SK-N-SH treated with all-trans-retinoic acid at 6 μM for 48 hours (cell line): ENCODE measurements at regions not wholly inside any gene's neighbourhood (a gene's known extent, or its start where the extent isn't known, plus 50 kb on each side); places are given as distances from the start of the nearest gene placed in this dataset.

Experiments
- ATAC-seq: fragments of 200-7000 bp; cut with Tn5 transposase; 3 replicates; pipeline ENCODE4 v1.9.1; 2020; ENCODE audit warnings: mild to moderate bottlenecking, moderate library complexity
- ARNTL ChIP-seq: fragments of 450-650 bp; formaldehyde crosslinking; IDR thresholded peaks from 2 replicates; pipeline ENCODE4 v1.5.0; 2020; ENCODE audit warnings: low read depth, mild to moderate bottlenecking, moderate library complexity, borderline replicate concordance
- BACH2 ChIP-seq: fragments of 250-450 bp; sonication (Bioruptor Pico); IDR thresholded peaks from 2 replicates; pipeline ENCODE4 v1.9.0; 2021; ENCODE audit warnings: mild to moderate bottlenecking, borderline replicate concordance
- CSDC2 ChIP-seq: fragments of 250-450 bp; sonication (Bioruptor Pico); IDR thresholded peaks from 2 replicates; pipeline ENCODE4 v1.5.0; 2020; ENCODE audit warnings: mild to moderate bottlenecking, moderate library complexity
- ESRRG ChIP-seq: fragments of 250-450 bp; sonication (Bioruptor Pico); IDR thresholded peaks from 2 replicates; pipeline ENCODE4 v1.6.1; 2021; ENCODE audit warnings: mild to moderate bottlenecking
- GLIS3 ChIP-seq: fragments of 250-450 bp; sonication (Bioruptor Pico); IDR thresholded peaks from 2 replicates; pipeline ENCODE4 v1.5.0; 2020; ENCODE audit warnings: mild to moderate bottlenecking, moderate library complexity
- ISL1 ChIP-seq: fragments of 250-450 bp; sonication (Bioruptor Pico); IDR thresholded peaks from 2 replicates; pipeline ENCODE4 v2.1.2; 2022; ENCODE audit warnings: mild to moderate bottlenecking, moderate library complexity
- OSR1 ChIP-seq: fragments of 250-450 bp; sonication (Bioruptor Pico); IDR thresholded peaks from 2 replicates; pipeline ENCODE4 v1.8.0; 2022; ENCODE audit warnings: moderate library complexity, mild to moderate bottlenecking, inconsistent platforms
- PPARA ChIP-seq: fragments of 250-450 bp; sonication (Bioruptor Pico); IDR thresholded peaks from 2 replicates; pipeline ENCODE4 v1.5.0; 2020; ENCODE audit warnings: mild to moderate bottlenecking, borderline replicate concordance
- RARB ChIP-seq: fragments of 250-450 bp; sonication (Bioruptor Pico); IDR thresholded peaks from 2 replicates; pipeline ENCODE4 v1.8.0; 2021; ENCODE audit warnings: mild to moderate bottlenecking, moderate library complexity
- TCF4 ChIP-seq: fragments of 250-450 bp; sonication (Bioruptor Pico); IDR thresholded peaks from 2 replicates; pipeline ENCODE4 v1.8.0; 2021; ENCODE audit warnings: mild to moderate bottlenecking, moderate library complexity, borderline replicate concordance
- TOX ChIP-seq: fragments of 250-450 bp; sonication (Bioruptor Pico); IDR thresholded peaks from 2 replicates; pipeline ENCODE4 v1.8.0; 2021; ENCODE audit warnings: mild to moderate bottlenecking, moderate library complexity, borderline replicate concordance
- ZC3H10 ChIP-seq: fragments of 250-450 bp; sonication (Bioruptor Pico); IDR thresholded peaks from 2 replicates; pipeline ENCODE4 v1.5.1; 2021; ENCODE audit warnings: mild to moderate bottlenecking, moderate library complexity
- ZFP3 ChIP-seq: fragments of 250-450 bp; sonication (Bioruptor Pico); IDR thresholded peaks from 2 replicates; pipeline ENCODE4 v1.5.0; 2020; ENCODE audit warnings: mild to moderate bottlenecking, moderate library complexity
- ZFP30 ChIP-seq: fragments of 450-650 bp; formaldehyde crosslinking; IDR thresholded peaks from 2 replicates; pipeline ENCODE4 v1.5.0; 2022; ENCODE audit warnings: mild to moderate bottlenecking, moderate library complexity
- ZNF565 ChIP-seq: fragments of 450-650 bp; formaldehyde crosslinking; conservative IDR thresholded peaks from 2 replicates; pipeline ENCODE4 v1.5.0; 2020; ENCODE audit warnings: low read depth, mild to moderate bottlenecking, moderate library complexity
- ZNF8 ChIP-seq: fragments of 450-650 bp; formaldehyde crosslinking; IDR thresholded peaks from 2 replicates; pipeline ENCODE4 v1.5.0; 2020; ENCODE audit warnings: mild to moderate bottlenecking, moderate library complexity
- TF ChIP-seq, protein P1 (sequence below): fragments of 250-450 bp; sonication (Bioruptor Pico); IDR thresholded peaks from 2 replicates; pipeline ENCODE4 v1.5.1; 2020; ENCODE audit warnings: low read depth, mild to moderate bottlenecking, moderate library complexity
- TF ChIP-seq, protein P2 (sequence below): fragments of 250-450 bp; sonication (Bioruptor Pico); IDR thresholded peaks from 2 replicates; pipeline ENCODE4 v1.8.0; 2020; ENCODE audit warnings: mild to moderate bottlenecking, moderate library complexity, borderline replicate concordance
- TF ChIP-seq, protein P3 (sequence below): fragments of 250-450 bp; sonication (Bioruptor Pico); IDR thresholded peaks from 2 replicates; pipeline ENCODE4 v1.5.1; 2021; ENCODE audit warnings: mild to moderate bottlenecking, moderate library complexity
- TF ChIP-seq, protein P4 (sequence below): fragments of 250-450 bp; sonication (Bioruptor Pico); IDR thresholded peaks from 2 replicates; pipeline ENCODE4 v1.5.0; 2020; ENCODE audit warnings: mild to moderate bottlenecking, moderate library complexity

DNA sequence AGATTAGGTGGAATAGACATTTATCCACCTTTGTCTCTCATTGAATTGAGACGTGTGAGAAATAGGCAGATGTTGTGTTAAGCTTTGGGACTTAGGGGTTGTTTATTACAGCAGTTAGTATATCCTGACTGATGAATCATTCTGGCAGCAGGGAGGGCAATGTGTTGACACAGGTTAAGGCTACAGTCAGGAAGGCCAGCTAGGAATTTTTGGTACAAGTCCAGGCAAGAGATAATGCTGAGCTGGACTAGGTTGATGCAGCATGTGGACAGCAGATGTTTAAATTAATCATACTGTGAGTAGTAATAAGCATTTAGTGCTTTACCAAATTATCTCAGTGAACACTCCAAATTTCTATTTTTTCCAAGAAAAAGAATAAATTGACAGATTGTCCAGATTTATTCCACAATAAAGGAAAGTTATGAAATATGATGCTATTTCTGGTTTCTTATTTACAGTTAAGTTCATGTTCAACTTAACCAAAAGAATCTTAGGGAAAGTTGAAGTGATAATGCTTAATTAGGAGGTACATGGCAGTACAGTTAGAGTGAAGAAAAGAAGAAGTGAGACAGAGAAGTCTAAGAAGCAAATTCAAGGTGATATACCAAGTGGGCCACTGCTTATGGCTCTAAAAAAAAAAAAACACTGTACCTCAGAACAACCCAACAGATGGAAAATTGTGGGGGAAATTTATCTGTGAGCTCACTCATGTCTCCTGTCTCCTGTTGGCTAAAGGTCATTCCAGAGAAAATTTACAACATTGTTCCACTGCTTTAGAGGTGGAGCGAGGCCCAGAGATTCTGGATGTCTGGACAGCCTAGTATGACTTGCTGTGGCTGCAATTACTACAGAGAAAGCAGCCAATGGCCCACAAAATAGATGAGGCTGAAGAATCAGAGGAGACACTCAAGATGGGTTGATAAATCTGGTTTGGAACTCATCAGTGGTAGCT is 102.7 kb upstream of the C21orf91 start:
- ATAC-seq: peak; percentile 32; the same call in 1 of the 3 replicates
- TF ChIP-seq TOX (CRISPR knock-in tag) (no peak), ZNF8 (CRISPR knock-in tag) (no peak), TCF4 (CRISPR knock-in tag) (peak; percentile 58; the same call in 1 of the 2 replicates)

DNA sequence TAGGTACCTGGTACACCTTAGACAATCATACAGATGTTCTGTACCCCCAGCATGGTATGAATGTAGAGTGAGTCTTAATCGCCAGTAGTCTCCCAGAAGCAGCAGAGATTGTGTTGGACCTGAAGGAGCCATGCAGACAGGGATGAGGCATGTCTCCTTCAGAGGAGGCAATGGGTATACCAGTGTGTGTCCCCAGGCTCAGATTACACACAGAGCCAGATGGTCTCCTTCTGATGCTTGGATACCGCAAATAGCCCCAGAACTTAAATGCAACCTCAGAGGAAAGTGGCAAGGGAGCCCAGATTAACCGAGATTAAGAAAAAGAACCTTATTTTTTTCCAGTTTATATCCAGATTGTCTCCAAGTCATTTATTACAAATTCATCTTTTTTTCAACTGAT is 96.8 kb upstream of the C21orf91 start:
- TF ChIP-seq ZNF565 (CRISPR knock-in tag) (no peak), TCF4 (CRISPR knock-in tag) (no peak), ZFP30 (CRISPR knock-in tag) (no peak), CSDC2 (no peak), ARNTL (CRISPR knock-in tag) (no peak), BACH2 (CRISPR knock-in tag) (no peak), ESRRG (CRISPR knock-in tag) (no peak)
- TF ChIP-seq, protein P1, sequence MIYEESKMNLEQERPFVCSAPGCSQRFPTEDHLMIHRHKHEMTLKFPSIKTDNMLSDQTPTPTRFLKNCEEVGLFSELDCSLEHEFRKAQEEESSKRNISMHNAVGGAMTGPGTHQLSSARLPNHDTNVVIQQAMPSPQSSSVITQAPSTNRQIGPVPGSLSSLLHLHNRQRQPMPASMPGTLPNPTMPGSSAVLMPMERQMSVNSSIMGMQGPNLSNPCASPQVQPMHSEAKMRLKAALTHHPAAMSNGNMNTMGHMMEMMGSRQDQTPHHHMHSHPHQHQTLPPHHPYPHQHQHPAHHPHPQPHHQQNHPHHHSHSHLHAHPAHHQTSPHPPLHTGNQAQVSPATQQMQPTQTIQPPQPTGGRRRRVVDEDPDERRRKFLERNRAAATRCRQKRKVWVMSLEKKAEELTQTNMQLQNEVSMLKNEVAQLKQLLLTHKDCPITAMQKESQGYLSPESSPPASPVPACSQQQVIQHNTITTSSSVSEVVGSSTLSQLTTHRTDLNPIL (CRISPR knock-in tag): no peak
- TF ChIP-seq, protein P2, sequence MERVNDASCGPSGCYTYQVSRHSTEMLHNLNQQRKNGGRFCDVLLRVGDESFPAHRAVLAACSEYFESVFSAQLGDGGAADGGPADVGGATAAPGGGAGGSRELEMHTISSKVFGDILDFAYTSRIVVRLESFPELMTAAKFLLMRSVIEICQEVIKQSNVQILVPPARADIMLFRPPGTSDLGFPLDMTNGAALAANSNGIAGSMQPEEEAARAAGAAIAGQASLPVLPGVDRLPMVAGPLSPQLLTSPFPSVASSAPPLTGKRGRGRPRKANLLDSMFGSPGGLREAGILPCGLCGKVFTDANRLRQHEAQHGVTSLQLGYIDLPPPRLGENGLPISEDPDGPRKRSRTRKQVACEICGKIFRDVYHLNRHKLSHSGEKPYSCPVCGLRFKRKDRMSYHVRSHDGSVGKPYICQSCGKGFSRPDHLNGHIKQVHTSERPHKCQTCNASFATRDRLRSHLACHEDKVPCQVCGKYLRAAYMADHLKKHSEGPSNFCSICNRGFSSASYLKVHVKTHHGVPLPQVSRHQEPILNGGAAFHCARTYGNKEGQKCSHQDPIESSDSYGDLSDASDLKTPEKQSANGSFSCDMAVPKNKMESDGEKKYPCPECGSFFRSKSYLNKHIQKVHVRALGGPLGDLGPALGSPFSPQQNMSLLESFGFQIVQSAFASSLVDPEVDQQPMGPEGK (CRISPR knock-in tag): no peak
- TF ChIP-seq, protein P3, sequence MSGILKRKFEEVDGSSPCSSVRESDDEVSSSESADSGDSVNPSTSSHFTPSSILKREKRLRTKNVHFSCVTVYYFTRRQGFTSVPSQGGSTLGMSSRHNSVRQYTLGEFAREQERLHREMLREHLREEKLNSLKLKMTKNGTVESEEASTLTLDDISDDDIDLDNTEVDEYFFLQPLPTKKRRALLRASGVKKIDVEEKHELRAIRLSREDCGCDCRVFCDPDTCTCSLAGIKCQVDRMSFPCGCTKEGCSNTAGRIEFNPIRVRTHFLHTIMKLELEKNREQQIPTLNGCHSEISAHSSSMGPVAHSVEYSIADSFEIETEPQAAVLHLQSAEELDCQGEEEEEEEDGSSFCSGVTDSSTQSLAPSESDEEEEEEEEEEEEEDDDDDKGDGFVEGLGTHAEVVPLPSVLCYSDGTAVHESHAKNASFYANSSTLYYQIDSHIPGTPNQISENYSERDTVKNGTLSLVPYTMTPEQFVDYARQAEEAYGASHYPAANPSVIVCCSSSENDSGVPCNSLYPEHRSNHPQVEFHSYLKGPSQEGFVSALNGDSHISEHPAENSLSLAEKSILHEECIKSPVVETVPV: no peak
- no peak for ATAC-seq

DNA sequence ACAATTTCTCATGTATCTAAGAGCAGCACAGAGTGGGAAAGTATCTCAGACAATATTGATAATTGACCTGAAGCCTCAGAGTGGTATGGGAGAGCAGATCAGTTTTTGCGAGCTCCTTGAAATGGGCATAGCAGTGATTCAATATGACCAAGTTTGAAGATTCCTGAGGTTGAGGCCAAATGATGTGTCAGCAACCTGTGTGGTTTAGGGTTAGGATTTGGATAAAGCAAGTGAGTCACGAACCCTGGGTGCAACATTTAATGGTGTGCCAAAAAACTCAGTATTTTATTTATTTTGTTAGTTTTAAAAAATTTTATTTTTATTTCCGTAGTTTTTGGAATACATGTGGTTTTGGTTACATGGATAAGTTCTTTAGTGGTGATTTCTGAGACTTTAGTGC is 92.5 kb upstream of the C21orf91 start:
- ATAC-seq: no peak
- TF ChIP-seq ZNF565 (CRISPR knock-in tag) (no peak), BACH2 (CRISPR knock-in tag) (no peak), ESRRG (CRISPR knock-in tag) (no peak), ISL1 (CRISPR knock-in tag) (no peak), RARB (CRISPR knock-in tag) (no peak), OSR1 (CRISPR knock-in tag) (no peak), CSDC2 (no peak), GLIS3 (CRISPR knock-in tag) (no peak), TOX (CRISPR knock-in tag) (no peak), TCF4 (CRISPR knock-in tag) (no peak), ZFP3 (CRISPR knock-in tag) (no peak), ZNF8 (CRISPR knock-in tag) (no peak), PPARA (CRISPR knock-in tag) (no peak), ZC3H10 (CRISPR knock-in tag) (no peak)
- TF ChIP-seq, protein P3: no peak
- TF ChIP-seq, protein P2 (CRISPR knock-in tag): no peak
- TF ChIP-seq, protein P1 (CRISPR knock-in tag): no peak
- TF ChIP-seq, protein P4, sequence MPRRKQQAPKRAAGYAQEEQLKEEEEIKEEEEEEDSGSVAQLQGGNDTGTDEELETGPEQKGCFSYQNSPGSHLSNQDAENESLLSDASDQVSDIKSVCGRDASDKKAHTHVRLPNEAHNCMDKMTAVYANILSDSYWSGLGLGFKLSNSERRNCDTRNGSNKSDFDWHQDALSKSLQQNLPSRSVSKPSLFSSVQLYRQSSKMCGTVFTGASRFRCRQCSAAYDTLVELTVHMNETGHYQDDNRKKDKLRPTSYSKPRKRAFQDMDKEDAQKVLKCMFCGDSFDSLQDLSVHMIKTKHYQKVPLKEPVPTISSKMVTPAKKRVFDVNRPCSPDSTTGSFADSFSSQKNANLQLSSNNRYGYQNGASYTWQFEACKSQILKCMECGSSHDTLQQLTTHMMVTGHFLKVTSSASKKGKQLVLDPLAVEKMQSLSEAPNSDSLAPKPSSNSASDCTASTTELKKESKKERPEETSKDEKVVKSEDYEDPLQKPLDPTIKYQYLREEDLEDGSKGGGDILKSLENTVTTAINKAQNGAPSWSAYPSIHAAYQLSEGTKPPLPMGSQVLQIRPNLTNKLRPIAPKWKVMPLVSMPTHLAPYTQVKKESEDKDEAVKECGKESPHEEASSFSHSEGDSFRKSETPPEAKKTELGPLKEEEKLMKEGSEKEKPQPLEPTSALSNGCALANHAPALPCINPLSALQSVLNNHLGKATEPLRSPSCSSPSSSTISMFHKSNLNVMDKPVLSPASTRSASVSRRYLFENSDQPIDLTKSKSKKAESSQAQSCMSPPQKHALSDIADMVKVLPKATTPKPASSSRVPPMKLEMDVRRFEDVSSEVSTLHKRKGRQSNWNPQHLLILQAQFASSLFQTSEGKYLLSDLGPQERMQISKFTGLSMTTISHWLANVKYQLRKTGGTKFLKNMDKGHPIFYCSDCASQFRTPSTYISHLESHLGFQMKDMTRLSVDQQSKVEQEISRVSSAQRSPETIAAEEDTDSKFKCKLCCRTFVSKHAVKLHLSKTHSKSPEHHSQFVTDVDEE: no peak
